CD4-positive, alpha-beta T cell (primary cell): ENCODE measurements at regions not wholly inside any gene's neighbourhood (a gene's known extent, or its start where the extent isn't known, plus 50 kb on each side); places are given as distances from the start of the nearest gene placed in this dataset.

Source experiments
- ATAC-seq: fragments of 200-7000 bp; cut with Tn5 transposase; one replicate; pipeline ENCODE4 v1.10.0; 2022; ENCODE audit warnings: mild to moderate bottlenecking; ENCODE audit not compliant: poor library complexity
- CTCF ChIA-PET: fragments of 350-600 bp; sonication (Branson Sonifier 250); formaldehyde crosslinking; loops from one replicate; lab custom pipeline; 2021; ENCODE audit warnings: antibody characterized with exemption, inconsistent platforms; lab: Charles Lee
- POLR2A ChIA-PET: fragments of 350-600 bp; sonication (Branson Sonifier 250); formaldehyde crosslinking; loops from one replicate; lab custom pipeline; 2021; ENCODE audit warnings: antibody characterized with exemption, inconsistent platforms; lab: Charles Lee
- DNase-seq, 14 experiments: peaks; one replicate each; pipeline ENCODE4 v3.0.0-alpha.2; 2013 to 2020; ENCODE audit warnings: mixed read lengths in 2 of 14
- H3K27ac ChIP-seq, 2 donors: one replicate each; pipeline versions ENCODE4 v1.5.1 to v1.7.0; 2013; ENCODE audit warnings: low read length in 2 of 2, low read depth in 1 of 2, mild to moderate bottlenecking in 1 of 2
- H3K27me3 ChIP-seq, 2 experiments: 1 replicate in 1 of 2; 2 replicates in 1 of 2; pipeline versions ENCODE4 v1.6.1 to v1.7.0; 2013; ENCODE audit warnings: low read length in 2 of 2, control low read depth in 1 of 2, mild to moderate bottlenecking in 1 of 2, moderate library complexity in 1 of 2; ENCODE audit not compliant: insufficient read depth in 2 of 2, control insufficient read depth in 1 of 2
- H3K36me3 ChIP-seq: one replicate; pipeline ENCODE4 v1.6.1; 2013; ENCODE audit warnings: low read length, control low read depth; ENCODE audit not compliant: insufficient read depth
- H3K4me1 ChIP-seq: one replicate; pipeline ENCODE4 v1.6.1; 2013; ENCODE audit warnings: low read length, control low read depth; ENCODE audit not compliant: insufficient read depth
- H3K4me3 ChIP-seq: one replicate; pipeline ENCODE4 v1.5.1; 2013; ENCODE audit warnings: mild to moderate bottlenecking, low read length, moderate library complexity
- H3K9me3 ChIP-seq, 2 experiments: 1 replicate in 1 of 2; 2 replicates in 1 of 2; pipeline versions ENCODE4 v1.6.1 to v1.7.0; 2013; ENCODE audit warnings: low read length in 2 of 2, mild to moderate bottlenecking in 2 of 2, control low read depth in 1 of 2, moderate library complexity in 1 of 2; ENCODE audit not compliant: control insufficient read depth in 1 of 2, insufficient read depth in 1 of 2
- H3K27ac Mint-ChIP-seq: one replicate; pipeline ENCODE4 v1.8.0; 2020; ENCODE audit warnings: mixed read lengths
- H3K27me3 Mint-ChIP-seq: one replicate; pipeline ENCODE4 v1.8.0; 2021; ENCODE audit warnings: mixed read lengths
- H3K36me3 Mint-ChIP-seq: one replicate; pipeline ENCODE4 v1.8.0; 2021; ENCODE audit warnings: low read depth, mixed read lengths
- H3K4me1 Mint-ChIP-seq: one replicate; pipeline ENCODE4 v1.8.0; 2021; ENCODE audit warnings: low read depth, mixed read lengths
- H3K4me3 Mint-ChIP-seq: one replicate; pipeline ENCODE4 v1.8.0; 2020; ENCODE audit warnings: mild to moderate bottlenecking, mixed read lengths
- H3K9me3 Mint-ChIP-seq: one replicate; pipeline ENCODE4 v1.8.0; 2020; ENCODE audit warnings: mixed read lengths
- intact Hi-C, 2 experiments: fragments of 100-400 bp; cut with DNase I in 1 of 2; cut with micrococcal nuclease in 1 of 2; formaldehyde crosslinking; loops; one replicate each; pipeline versions ENCODE4 v1.15.1 to v1.9.0; 2023 to 2025; cut with DNase I, micrococcal nuclease
- TF ChIP-seq, protein P1 (sequence below): fragments of 200-600 bp; IDR thresholded peaks from one replicate; pipeline ENCODE4 v1.8.0; 2022; ENCODE audit warnings: antibody characterized with exemption, mild to moderate bottlenecking

GRCh38 chr13:86283031-86283430 lies 483.8 kb upstream of the SLITRK6 start:
- no peak overlapping the region for H3K27ac ChIP-seq
- POLR2A ChIA-PET, result no interaction called here
- H3K27me3 ChIP-seq, result no peaks in the 10 kb centered on the region
- H3K9me3 Mint-ChIP-seq, result peaks cover 6% of the 10 kb centered on the region
- H3K36me3 Mint-ChIP-seq, result no peaks in the 10 kb centered on the region
- no peaks in the 10 kb centered on the region for H3K4me1 Mint-ChIP-seq
- CTCF ChIA-PET, result no interaction called here
- TF ChIP-seq, protein P1, sequence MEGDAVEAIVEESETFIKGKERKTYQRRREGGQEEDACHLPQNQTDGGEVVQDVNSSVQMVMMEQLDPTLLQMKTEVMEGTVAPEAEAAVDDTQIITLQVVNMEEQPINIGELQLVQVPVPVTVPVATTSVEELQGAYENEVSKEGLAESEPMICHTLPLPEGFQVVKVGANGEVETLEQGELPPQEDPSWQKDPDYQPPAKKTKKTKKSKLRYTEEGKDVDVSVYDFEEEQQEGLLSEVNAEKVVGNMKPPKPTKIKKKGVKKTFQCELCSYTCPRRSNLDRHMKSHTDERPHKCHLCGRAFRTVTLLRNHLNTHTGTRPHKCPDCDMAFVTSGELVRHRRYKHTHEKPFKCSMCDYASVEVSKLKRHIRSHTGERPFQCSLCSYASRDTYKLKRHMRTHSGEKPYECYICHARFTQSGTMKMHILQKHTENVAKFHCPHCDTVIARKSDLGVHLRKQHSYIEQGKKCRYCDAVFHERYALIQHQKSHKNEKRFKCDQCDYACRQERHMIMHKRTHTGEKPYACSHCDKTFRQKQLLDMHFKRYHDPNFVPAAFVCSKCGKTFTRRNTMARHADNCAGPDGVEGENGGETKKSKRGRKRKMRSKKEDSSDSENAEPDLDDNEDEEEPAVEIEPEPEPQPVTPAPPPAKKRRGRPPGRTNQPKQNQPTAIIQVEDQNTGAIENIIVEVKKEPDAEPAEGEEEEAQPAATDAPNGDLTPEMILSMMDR, result no peak
- H3K4me3 ChIP-seq, result no peak overlapping the region
- no peak for DNase-seq
- H3K36me3 ChIP-seq, result no peaks in the 10 kb centered on the region
- H3K9me3 ChIP-seq, result peaks cover 0 to 7% of the 10 kb centered on the region in 2 experiments
- H3K27ac Mint-ChIP-seq, result no peak overlapping the region
- intact Hi-C loops, result no loop called here
- no peaks in the 10 kb centered on the region for H3K27me3 Mint-ChIP-seq
- no peaks in the 10 kb centered on the region for H3K4me1 ChIP-seq
- H3K4me3 Mint-ChIP-seq, result no peak overlapping the region
- ATAC-seq, result no peak

DNA sequence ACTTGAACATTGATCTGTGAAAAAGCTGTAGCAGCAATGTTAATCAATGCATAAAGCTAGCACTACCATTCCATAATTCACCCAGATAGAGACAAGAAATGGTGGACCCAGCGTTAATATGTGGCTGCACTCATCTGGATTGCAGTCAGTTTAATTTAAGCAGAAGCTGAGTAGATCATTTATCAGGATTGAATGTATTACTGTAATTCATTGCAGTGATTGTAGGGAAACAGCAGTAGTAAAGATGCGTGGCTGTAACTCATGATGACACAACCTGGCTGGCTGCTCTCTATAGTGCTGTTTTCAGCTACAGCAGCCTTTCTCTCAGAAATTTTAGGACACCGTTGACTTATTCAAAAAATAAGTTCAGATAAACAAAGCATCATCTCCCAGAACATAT lies 499.5 kb upstream of the SLITRK6 start:
- Histone ChIP-seq H3K36me3 (no peaks in the 10 kb centered on the region), H3K27ac (no peak overlapping the region), H3K27me3 (no peaks in the 10 kb centered on the region), H3K9me3 (no peaks in the 10 kb centered on the region), H3K4me1 (no peaks in the 10 kb centered on the region), H3K4me3 (no peak overlapping the region)
- Mint-ChIP-seq H3K4me1 (no peaks in the 10 kb centered on the region), H3K9me3 (peaks cover 4% of the 10 kb centered on the region), H3K36me3 (no peaks in the 10 kb centered on the region), H3K27ac (no peak overlapping the region), H3K4me3 (no peak overlapping the region), H3K27me3 (no peaks in the 10 kb centered on the region)
- CTCF ChIA-PET, result no interaction called here
- DNase-seq (no peak), ATAC-seq (no peak)
- TF ChIP-seq, protein P1, result no peak
- POLR2A ChIA-PET, result no interaction called here
- intact Hi-C loops, result no loop called here

- ChIA-PET POLR2A (no interaction called here), CTCF (no interaction called here)
- no peak overlapping the region for H3K27ac ChIP-seq
- intact Hi-C loops, result no loop called here
- Mint-ChIP-seq H3K27ac (no peak overlapping the region), H3K27me3 (no peaks in the 10 kb centered on the region), H3K36me3 (no peaks in the 10 kb centered on the region), H3K4me3 (no peak overlapping the region), H3K4me1 (no peaks in the 10 kb centered on the region), H3K9me3 (peaks cover 4% of the 10 kb centered on the region)
- H3K4me3 ChIP-seq, result no peak overlapping the region
- TF ChIP-seq, protein P1, result no peak
- H3K36me3 ChIP-seq, result no peaks in the 10 kb centered on the region
- no peaks in the 10 kb centered on the region for H3K4me1 ChIP-seq
- H3K27me3 ChIP-seq, result no peaks in the 10 kb centered on the region
- ATAC-seq (no peak), DNase-seq (no peak)
- no peaks in the 10 kb centered on the region for H3K9me3 ChIP-seq
These were observed 499.9 kb upstream of the SLITRK6 start for GRCh38 chr13:86299128-86299527.
